Bronchial epithelial cell (primary cell): ENCODE measurements at regions not wholly inside any gene's neighbourhood (a gene's known extent, or its start where the extent isn't known, plus 50 kb on each side); places are given as distances from the start of the nearest gene placed in this dataset.
"Not testable (repeated sequence)": the region's sequence is repeated elsewhere in the genome, so short reads cannot be mapped to it uniquely, and the experiment has no call there.

ENCODE experiments used
- DNase-seq: peaks from one replicate; pipeline ENCODE4 v3.0.0-alpha.2; 2010; ENCODE audit warnings: low read depth
- FAIRE-seq: peaks from 2 replicates; lab custom pipeline; 2011; peaks lifted over from hg19 to GRCh38; lab: Jason Lieb, UNC
- H3K27me3 ChIP-seq: 2 replicates; pipeline ENCODE4 v1.5.1; 2011; ENCODE audit warnings: low read length; ENCODE audit not compliant: control insufficient read depth, insufficient read depth
- H3K36me3 ChIP-seq: 2 replicates; pipeline ENCODE4 v1.5.1; 2011; ENCODE audit warnings: low read length; ENCODE audit not compliant: control insufficient read depth, insufficient read depth
- H3K4me3 ChIP-seq: 2 replicates; pipeline ENCODE4 v1.5.1; 2011; ENCODE audit warnings: mild to moderate bottlenecking, low read depth, low read length, control low read depth
- TF ChIP-seq, protein P1 (sequence below): IDR thresholded peaks from 2 replicates; pipeline ENCODE4 v1.5.1; 2011; ENCODE audit warnings: mild to moderate bottlenecking, moderate library complexity, low read length, control low read depth, inconsistent platforms; ENCODE audit not compliant: insufficient read depth, severe bottlenecking

DNA sequence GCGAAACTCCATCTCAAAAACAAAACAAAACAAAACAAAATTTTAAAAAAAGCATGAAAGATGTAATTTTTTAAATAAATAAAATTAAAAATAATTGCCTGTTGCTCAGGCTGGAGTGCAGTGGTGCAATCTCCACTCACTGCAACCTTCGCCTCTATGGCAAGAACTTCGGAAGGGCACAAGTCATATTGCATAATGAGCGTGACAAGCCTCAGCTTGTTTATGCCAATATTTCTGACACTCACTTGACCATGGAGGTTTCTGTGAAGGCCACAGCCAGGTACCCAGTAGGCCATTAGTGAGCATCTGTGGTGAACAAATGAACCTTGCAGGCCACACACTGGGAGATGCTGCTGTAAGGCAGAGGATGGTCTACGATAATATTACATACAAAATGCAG is 106.1 kb upstream of the KMT2C start:
- H3K4me3 ChIP-seq = no peak overlapping the region
- H3K27me3 ChIP-seq = no peaks in the 10 kb centered on the region
- DNase-seq (no peak), FAIRE-seq (no peak)
- H3K36me3 ChIP-seq = no peaks in the 10 kb centered on the region
- TF ChIP-seq, protein P1, sequence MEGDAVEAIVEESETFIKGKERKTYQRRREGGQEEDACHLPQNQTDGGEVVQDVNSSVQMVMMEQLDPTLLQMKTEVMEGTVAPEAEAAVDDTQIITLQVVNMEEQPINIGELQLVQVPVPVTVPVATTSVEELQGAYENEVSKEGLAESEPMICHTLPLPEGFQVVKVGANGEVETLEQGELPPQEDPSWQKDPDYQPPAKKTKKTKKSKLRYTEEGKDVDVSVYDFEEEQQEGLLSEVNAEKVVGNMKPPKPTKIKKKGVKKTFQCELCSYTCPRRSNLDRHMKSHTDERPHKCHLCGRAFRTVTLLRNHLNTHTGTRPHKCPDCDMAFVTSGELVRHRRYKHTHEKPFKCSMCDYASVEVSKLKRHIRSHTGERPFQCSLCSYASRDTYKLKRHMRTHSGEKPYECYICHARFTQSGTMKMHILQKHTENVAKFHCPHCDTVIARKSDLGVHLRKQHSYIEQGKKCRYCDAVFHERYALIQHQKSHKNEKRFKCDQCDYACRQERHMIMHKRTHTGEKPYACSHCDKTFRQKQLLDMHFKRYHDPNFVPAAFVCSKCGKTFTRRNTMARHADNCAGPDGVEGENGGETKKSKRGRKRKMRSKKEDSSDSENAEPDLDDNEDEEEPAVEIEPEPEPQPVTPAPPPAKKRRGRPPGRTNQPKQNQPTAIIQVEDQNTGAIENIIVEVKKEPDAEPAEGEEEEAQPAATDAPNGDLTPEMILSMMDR = no peak

DNA sequence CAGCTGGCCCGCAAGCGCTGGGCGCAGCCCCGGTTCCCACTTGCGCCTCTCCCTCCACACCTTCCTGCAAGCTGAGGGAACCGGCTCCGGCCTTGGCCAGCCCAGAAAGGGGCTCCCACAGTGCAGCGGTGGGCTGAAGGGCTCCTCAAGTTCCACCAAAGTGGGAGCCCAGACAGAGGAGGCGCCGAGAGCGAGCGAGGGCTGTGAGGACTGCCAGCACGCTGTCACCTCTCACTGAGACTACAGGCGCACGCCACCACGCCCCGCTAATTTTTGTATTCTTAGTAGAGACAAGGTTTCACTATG is 103.3 kb upstream of the KMT2C start:
- DNase-seq, H3K4me3 ChIP-seq, H3K36me3 ChIP-seq, FAIRE-seq, H3K27me3 ChIP-seq: not testable (repeated sequence)

- H3K36me3 ChIP-seq, H3K4me3 ChIP-seq, FAIRE-seq, H3K27me3 ChIP-seq, DNase-seq: not testable (repeated sequence)
These were observed 102.8 kb upstream of the KMT2C start for GRCh38 chr7:152538346-152539189.

- FAIRE-seq (no peak), DNase-seq (no peak)
- no peaks in the 10 kb centered on the region for H3K27me3 ChIP-seq
- no peaks in the 10 kb centered on the region for H3K36me3 ChIP-seq
- H3K4me3 ChIP-seq = no peak overlapping the region
- TF ChIP-seq, protein P1 = no peak
These were observed 101.8 kb upstream of the KMT2C start for GRCh38 chr7:152537639-152538038.

DNA sequence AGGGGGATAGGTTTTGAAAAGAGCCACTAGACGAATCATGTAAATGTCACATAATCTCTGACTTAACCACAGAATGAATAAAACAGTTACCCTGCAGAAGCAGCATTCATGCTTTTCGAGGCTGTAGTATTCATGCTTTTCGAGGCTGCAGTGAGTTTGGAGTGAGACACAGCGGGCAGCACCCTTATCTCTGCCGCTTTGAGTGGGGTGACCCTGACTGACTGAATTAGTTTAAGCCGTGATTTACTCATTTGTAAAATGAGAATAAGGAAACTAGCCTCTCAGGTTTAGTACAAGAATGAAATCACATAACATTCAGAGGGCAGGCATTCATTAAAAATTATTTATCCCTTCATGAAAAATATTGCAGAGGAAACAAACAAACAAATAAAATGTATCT is 92.8 kb upstream of the KMT2C start:
- DNase-seq (no peak), FAIRE-seq (no peak)
- Histone ChIP-seq H3K27me3 (no peaks in the 10 kb centered on the region), H3K36me3 (no peaks in the 10 kb centered on the region), H3K4me3 (no peak overlapping the region)
- TF ChIP-seq, protein P1 = no peak

- DNase-seq = no peak
These were observed 91.8 kb upstream of the KMT2C start for GRCh38 chr7:152527610-152528032.

More at GRCh38 chr7:152527610-152528032, 91.8 kb upstream of the KMT2C start:
- TF ChIP-seq, protein P1 = no peak
- no peaks in the 10 kb centered on the region for H3K36me3 ChIP-seq
- H3K27me3 ChIP-seq = no peaks in the 10 kb centered on the region
- no peak overlapping the region for H3K4me3 ChIP-seq
- no peak for FAIRE-seq
